ENCODE measurements at regions not wholly inside any gene's neighbourhood (a gene's known extent, or its start where the extent isn't known, plus 50 kb on each side); places are given as distances from the start of the nearest gene placed in this dataset.

- no CpG with 5 or more reads among the region's 1 CpG for WGBS (ENCODE audit: insufficient coverage)
- H3K4me1 Mint-ChIP-seq = no peaks in the 10 kb centered on the region
These were observed 216.1 kb downstream of the COX7C start for GRCh38 chr5:86833868-86834267.

GRCh38 chr5:86837610-86838009 lies 219.9 kb downstream of the COX7C start:
- no peaks in the 10 kb centered on the region for H3K36me3 Mint-ChIP-seq
- no peaks in the 10 kb centered on the region for H3K4me1 ChIP-seq (ENCODE audit: control insufficient read depth in 1 of 2, insufficient read depth in 2 of 2, low read length in 2 of 2)
- H3K79me2 ChIP-seq (ENCODE audit: insufficient read depth, low read length) = no peaks in the 10 kb centered on the region
- H3K27ac ChIP-seq (ENCODE audit: low read depth in 1 of 2, low read length in 2 of 2) = no peak overlapping the region
- H3K4me3 Mint-ChIP-seq = no peak overlapping the region
- no peak overlapping the region for H3K9ac ChIP-seq (ENCODE audit: insufficient read depth, low read length, poor library complexity, severe bottlenecking)
- H3K27me3 Mint-ChIP-seq (ENCODE audit: low read depth in 3 of 3) = no peaks in the 10 kb centered on the region
- H3K9me3 Mint-ChIP-seq = peaks cover 0 to 1% (median 0%) of the 10 kb centered on the region in 7 donors
- no peaks in the 10 kb centered on the region for H4K20me1 ChIP-seq (ENCODE audit: insufficient read depth, low read length)
- no peak overlapping the region for H3K27ac Mint-ChIP-seq
- H3K4me2 ChIP-seq (replicated peaks; ENCODE audit: extremely low read depth, low read length, poor library complexity, severe bottlenecking) = no peak overlapping the region
- no peaks in the 10 kb centered on the region for H3K36me3 ChIP-seq (replicated peaks in 1 of 2; ENCODE audit: control insufficient read depth in 1 of 2, insufficient read depth in 2 of 2, low read length in 2 of 2)
- no peak overlapping the region for H2AFZ ChIP-seq (ENCODE audit: insufficient read depth, low read depth, low read length, poor library complexity, severe bottlenecking)
- H3K9me3 ChIP-seq (replicated peaks in 1 of 2; ENCODE audit: control insufficient read depth in 1 of 2, insufficient read depth in 1 of 2, low read length in 2 of 2) = no peaks in the 10 kb centered on the region
- WGBS (ENCODE audit: insufficient coverage) = no CpG with 5 or more reads among the region's 2 CpGs
- H3K4me1 Mint-ChIP-seq = no peaks in the 10 kb centered on the region
- TF ChIP-seq CTCF (IDR thresholded peaks at IDR 0.05) = no peak
- intact Hi-C loops (cut with micrococcal nuclease) = no loop called here
- no peak for DNase-seq
- H3K4me3 ChIP-seq (replicated peaks in 1 of 3; ENCODE audit: low read depth in 2 of 3, low read length in 3 of 3) = no peak overlapping the region
- H3K27me3 ChIP-seq (ENCODE audit: control insufficient read depth in 2 of 2, insufficient read depth in 2 of 2, low read length in 2 of 2) = no peaks in the 10 kb centered on the region

More at GRCh38 chr5:86833868-86834267, 216.1 kb downstream of the COX7C start:
- intact Hi-C loops (cut with micrococcal nuclease) = no loop called here
- peaks cover 0 to 2% (median 0%) of the 10 kb centered on the region in 7 donors for H3K9me3 Mint-ChIP-seq
- no peaks in the 10 kb centered on the region for H3K36me3 Mint-ChIP-seq
- Histone ChIP-seq H2AFZ (ENCODE audit: insufficient read depth, low read depth, low read length, poor library complexity, severe bottlenecking) (no peak overlapping the region), H3K4me3 (replicated peaks in 1 of 3; ENCODE audit: low read depth in 2 of 3, low read length in 3 of 3) (no peak overlapping the region), H3K4me1 (ENCODE audit: control insufficient read depth in 1 of 2, insufficient read depth in 2 of 2, low read length in 2 of 2) (no peaks in the 10 kb centered on the region), H3K9ac (ENCODE audit: insufficient read depth, low read length, poor library complexity, severe bottlenecking) (no peak overlapping the region), H3K4me2 (replicated peaks; ENCODE audit: extremely low read depth, low read length, poor library complexity, severe bottlenecking) (no peak overlapping the region), H3K79me2 (ENCODE audit: insufficient read depth, low read length) (no peaks in the 10 kb centered on the region), H3K27ac (ENCODE audit: low read depth in 1 of 2, low read length in 2 of 2) (no peak overlapping the region), H3K9me3 (replicated peaks in 1 of 2; ENCODE audit: control insufficient read depth in 1 of 2, insufficient read depth in 1 of 2, low read length in 2 of 2) (no peaks in the 10 kb centered on the region), H4K20me1 (ENCODE audit: insufficient read depth, low read length) (no peaks in the 10 kb centered on the region), H3K27me3 (ENCODE audit: control insufficient read depth in 2 of 2, insufficient read depth in 2 of 2, low read length in 2 of 2) (no peaks in the 10 kb centered on the region), H3K36me3 (replicated peaks in 1 of 2; ENCODE audit: control insufficient read depth in 1 of 2, insufficient read depth in 2 of 2, low read length in 2 of 2) (no peaks in the 10 kb centered on the region)
- no peak for DNase-seq
- peak; percentile 7 for TF ChIP-seq CTCF (IDR thresholded peaks at IDR 0.05)
- no peak overlapping the region for H3K4me3 Mint-ChIP-seq
- no peaks in the 10 kb centered on the region for H3K27me3 Mint-ChIP-seq (ENCODE audit: low read depth in 3 of 3)
- H3K27ac Mint-ChIP-seq = no peak overlapping the region

Data from CD14-positive monocyte (primary cell).